ENCODE measurements at regions not wholly inside any gene's neighbourhood (a gene's known extent, or its start where the extent isn't known, plus 50 kb on each side); places are given as distances from the start of the nearest gene placed in this dataset.
A peak's percentile ranks its signal among the peaks of the same experiment; 100 is the strongest.

GRCh38 chr10:121313119-121313875 is 284.9 kb downstream of the FGFR2 start:
- Histone ChIP-seq H3F3A (replicated peaks; ENCODE audit: low read depth) (no peaks in the 10 kb centered on the region), H3K9me2 (ENCODE audit: insufficient read depth) (peaks cover 3% of the 10 kb centered on the region; the same call in 1 of the 2 replicates), H3K4me1 (ENCODE audit: insufficient read depth) (peaks cover 26% of the 10 kb centered on the region), H2AFZ (0 out of 2 replicates have a peak overlapping the region, but pooled peaks have one; percentile 24), H3K4me3 (no peak overlapping the region), H3K27me3 (ENCODE audit: insufficient read depth) (no peaks in the 10 kb centered on the region), H3K4me2 (no peak overlapping the region), H3K27ac (ENCODE audit: low read depth) (no peak overlapping the region), H3K36me3 (ENCODE audit: insufficient read depth) (no peaks in the 10 kb centered on the region), H3K79me2 (replicated peaks; ENCODE audit: insufficient read depth) (no peaks in the 10 kb centered on the region), H4K20me1 (replicated peaks; ENCODE audit: insufficient read depth) (no peaks in the 10 kb centered on the region)
- Mint-ChIP-seq H3K4me3 (no peak overlapping the region), H3K4me1 (peaks cover 32% of the 10 kb centered on the region), H3K36me3 (ENCODE audit: low read depth) (no peaks in the 10 kb centered on the region), H3K27ac (no peak overlapping the region), H3K27me3 (ENCODE audit: insufficient read depth, low read depth, poor library complexity) (no peaks in the 10 kb centered on the region), H3K9me3 (no peaks in the 10 kb centered on the region)
- no peak for ATAC-seq
- TF ChIP-seq STAT1 (IDR thresholded peaks at IDR 0.05; ENCODE audit: unreplicated experiment), result no peak
- TF ChIP-seq, protein P1, sequence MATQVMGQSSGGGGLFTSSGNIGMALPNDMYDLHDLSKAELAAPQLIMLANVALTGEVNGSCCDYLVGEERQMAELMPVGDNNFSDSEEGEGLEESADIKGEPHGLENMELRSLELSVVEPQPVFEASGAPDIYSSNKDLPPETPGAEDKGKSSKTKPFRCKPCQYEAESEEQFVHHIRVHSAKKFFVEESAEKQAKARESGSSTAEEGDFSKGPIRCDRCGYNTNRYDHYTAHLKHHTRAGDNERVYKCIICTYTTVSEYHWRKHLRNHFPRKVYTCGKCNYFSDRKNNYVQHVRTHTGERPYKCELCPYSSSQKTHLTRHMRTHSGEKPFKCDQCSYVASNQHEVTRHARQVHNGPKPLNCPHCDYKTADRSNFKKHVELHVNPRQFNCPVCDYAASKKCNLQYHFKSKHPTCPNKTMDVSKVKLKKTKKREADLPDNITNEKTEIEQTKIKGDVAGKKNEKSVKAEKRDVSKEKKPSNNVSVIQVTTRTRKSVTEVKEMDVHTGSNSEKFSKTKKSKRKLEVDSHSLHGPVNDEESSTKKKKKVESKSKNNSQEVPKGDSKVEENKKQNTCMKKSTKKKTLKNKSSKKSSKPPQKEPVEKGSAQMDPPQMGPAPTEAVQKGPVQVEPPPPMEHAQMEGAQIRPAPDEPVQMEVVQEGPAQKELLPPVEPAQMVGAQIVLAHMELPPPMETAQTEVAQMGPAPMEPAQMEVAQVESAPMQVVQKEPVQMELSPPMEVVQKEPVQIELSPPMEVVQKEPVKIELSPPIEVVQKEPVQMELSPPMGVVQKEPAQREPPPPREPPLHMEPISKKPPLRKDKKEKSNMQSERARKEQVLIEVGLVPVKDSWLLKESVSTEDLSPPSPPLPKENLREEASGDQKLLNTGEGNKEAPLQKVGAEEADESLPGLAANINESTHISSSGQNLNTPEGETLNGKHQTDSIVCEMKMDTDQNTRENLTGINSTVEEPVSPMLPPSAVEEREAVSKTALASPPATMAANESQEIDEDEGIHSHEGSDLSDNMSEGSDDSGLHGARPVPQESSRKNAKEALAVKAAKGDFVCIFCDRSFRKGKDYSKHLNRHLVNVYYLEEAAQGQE (IDR thresholded peaks at IDR 0.05; ENCODE audit: unreplicated experiment), result no peak
- TF ChIP-seq CTCF (conservative IDR thresholded peaks at IDR 0.05; ENCODE audit: low read depth in 2 of 2), result peak in 1 of 2 experiments; percentile 39; a peak in 2 of 4 replicates
- DNase-seq (ENCODE audit: low spot score), result peak; percentile 24

DNA sequence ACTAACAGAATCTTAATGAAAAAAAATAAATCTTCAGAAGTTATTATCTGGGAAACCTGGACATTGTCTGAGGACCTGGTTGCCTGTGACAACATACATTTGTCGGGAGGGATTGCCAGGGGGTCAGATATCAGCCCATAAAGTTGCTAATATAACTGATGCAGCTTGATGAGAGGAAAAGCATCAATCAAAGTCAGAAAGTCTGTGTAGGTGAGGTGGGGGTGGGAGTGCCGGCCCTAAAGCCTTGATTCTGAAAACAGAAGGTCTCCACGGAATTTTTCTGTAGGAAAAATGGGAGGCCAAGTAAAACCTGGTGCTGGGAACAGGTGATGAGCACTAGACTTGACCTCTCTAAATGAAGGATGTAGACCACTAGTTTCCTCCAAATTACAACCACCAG is 281.8 kb downstream of the FGFR2 start:
- no peaks in the 10 kb centered on the region; the same call in 2 of the 3 replicates for H3K36me3 Mint-ChIP-seq (ENCODE audit: low read depth)
- Histone ChIP-seq H3K4me3 (no peak overlapping the region), H4K20me1 (replicated peaks; ENCODE audit: insufficient read depth) (no peaks in the 10 kb centered on the region), H3K4me1 (ENCODE audit: insufficient read depth) (peaks cover 16% of the 10 kb centered on the region), H3F3A (replicated peaks; ENCODE audit: low read depth) (no peaks in the 10 kb centered on the region), H3K36me3 (ENCODE audit: insufficient read depth) (no peaks in the 10 kb centered on the region), H3K9me2 (ENCODE audit: insufficient read depth) (no peaks in the 10 kb centered on the region), H3K79me2 (replicated peaks; ENCODE audit: insufficient read depth) (no peaks in the 10 kb centered on the region), H2AFZ (no peak overlapping the region), H3K27ac (ENCODE audit: low read depth) (no peak overlapping the region), H3K4me2 (no peak overlapping the region), H3K27me3 (ENCODE audit: insufficient read depth) (no peaks in the 10 kb centered on the region)
- DNase-seq (ENCODE audit: low spot score), result no peak
- peaks cover 21% of the 10 kb centered on the region for H3K4me1 Mint-ChIP-seq
- no peak overlapping the region for H3K4me3 Mint-ChIP-seq
- H3K9me3 Mint-ChIP-seq, result no peaks in the 10 kb centered on the region
- TF ChIP-seq ZNF114 (CRISPR knock-in tag; IDR thresholded peaks at IDR 0.05), result no peak
- TF ChIP-seq CTCF (conservative IDR thresholded peaks at IDR 0.05; ENCODE audit: low read depth in 2 of 2), result no peak
- ATAC-seq, result no peak
- H3K27ac Mint-ChIP-seq, result no peak overlapping the region
- peaks cover 3% of the 10 kb centered on the region for H3K27me3 Mint-ChIP-seq (ENCODE audit: insufficient read depth, low read depth, poor library complexity)

All from GM23338 (cell line).